Uterus (tissue), 3 donors: ENCODE measurements at regions not wholly inside any gene's neighbourhood (a gene's known extent, or its start where the extent isn't known, plus 50 kb on each side); places are given as distances from the start of the nearest gene placed in this dataset.

Source experiments
- DNase-seq, 2 donors: peaks; one replicate each; pipeline ENCODE4 v3.0.0-alpha.2; 2019 to 2020
- H3K27ac ChIP-seq, 2 donors: fragments of 200-600 bp; sonication (generic); 1 replicate in 1 of 2; 2 replicates in 1 of 2; pipeline ENCODE4 v1.5.1; 2016 to 2018
- H3K27me3 ChIP-seq, 2 donors: fragments of 200-600 bp; sonication (generic); one replicate each; pipeline ENCODE4 v1.5.1; 2018 to 2019; ENCODE audit warnings: control low read depth in 1 of 2
- H3K36me3 ChIP-seq, 2 donors: fragments of 200-600 bp; sonication (generic); one replicate each; pipeline ENCODE4 v1.5.1; 2019; ENCODE audit warnings: control low read depth in 1 of 2
- H3K4me1 ChIP-seq, 2 donors: fragments of 200-600 bp; sonication (generic); one replicate each; pipeline ENCODE4 v1.5.1; 2018 to 2019; ENCODE audit warnings: control low read depth in 1 of 2
- H3K4me3 ChIP-seq, 2 donors: fragments of 200-600 bp; sonication (generic); 1 replicate in 1 of 2; 2 replicates in 1 of 2; pipeline ENCODE4 v1.5.1; 2018 to 2019; ENCODE audit warnings: mild to moderate bottlenecking in 1 of 2
- H3K9me3 ChIP-seq, 2 donors: fragments of 200-600 bp; sonication (generic); one replicate each; pipeline ENCODE4 v1.5.1; 2019; ENCODE audit warnings: control low read depth in 1 of 2
- POLR2A ChIP-seq, 2 donors: fragments of 450-650 bp; IDR thresholded peaks; one replicate each; pipeline ENCODE4 v1.6.1; 2016; ENCODE audit warnings: antibody characterized with exemption in 2 of 2, mild to moderate bottlenecking in 1 of 2, moderate library complexity in 1 of 2
- intact Hi-C: fragments of 100-400 bp; cut with DNase I; formaldehyde crosslinking; loops from one replicate; pipeline ENCODE4 v1.15.1; 2023; ENCODE audit warnings: low total_unique reads
- TF ChIP-seq, protein P1 (sequence below), 4 experiments: fragments of 200-600 bp in 2 of 4; fragments of 450-650 bp in 2 of 4; sonication (generic) in 2 of 4; IDR thresholded peaks; one replicate each; pipeline ENCODE4 v1.5.1; 2016 to 2019; ENCODE audit warnings: antibody characterized with exemption in 4 of 4, mild to moderate bottlenecking in 2 of 4, moderate library complexity in 1 of 4
- donor health status: DM: yes; HTN: yes; CAD: no.

DNA sequence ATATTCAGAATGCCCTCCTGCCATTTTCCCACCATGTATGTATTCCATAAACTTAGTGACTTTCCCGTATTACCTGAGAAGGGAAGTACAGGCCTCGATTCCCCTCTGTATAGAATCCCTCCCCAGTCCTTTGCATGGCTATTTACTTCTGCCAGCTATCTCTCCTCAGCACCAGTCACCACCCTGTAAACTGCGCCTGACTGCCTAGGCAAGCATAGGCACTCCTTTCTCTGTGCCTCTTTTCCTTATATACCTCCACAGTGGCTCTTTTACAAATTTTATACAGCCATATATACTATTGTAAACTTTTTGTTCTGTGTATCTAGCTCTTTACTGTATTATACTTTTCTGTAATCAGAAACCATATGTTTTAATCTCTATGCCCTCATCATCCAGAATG lies 130.9 kb upstream of the TET2 start:
- no peaks in the 10 kb centered on the region for H3K36me3 ChIP-seq
- intact Hi-C loops = no loop called here
- H3K27me3 ChIP-seq = no peaks in the 10 kb centered on the region
- no peak for DNase-seq
- TF ChIP-seq, protein P1, sequence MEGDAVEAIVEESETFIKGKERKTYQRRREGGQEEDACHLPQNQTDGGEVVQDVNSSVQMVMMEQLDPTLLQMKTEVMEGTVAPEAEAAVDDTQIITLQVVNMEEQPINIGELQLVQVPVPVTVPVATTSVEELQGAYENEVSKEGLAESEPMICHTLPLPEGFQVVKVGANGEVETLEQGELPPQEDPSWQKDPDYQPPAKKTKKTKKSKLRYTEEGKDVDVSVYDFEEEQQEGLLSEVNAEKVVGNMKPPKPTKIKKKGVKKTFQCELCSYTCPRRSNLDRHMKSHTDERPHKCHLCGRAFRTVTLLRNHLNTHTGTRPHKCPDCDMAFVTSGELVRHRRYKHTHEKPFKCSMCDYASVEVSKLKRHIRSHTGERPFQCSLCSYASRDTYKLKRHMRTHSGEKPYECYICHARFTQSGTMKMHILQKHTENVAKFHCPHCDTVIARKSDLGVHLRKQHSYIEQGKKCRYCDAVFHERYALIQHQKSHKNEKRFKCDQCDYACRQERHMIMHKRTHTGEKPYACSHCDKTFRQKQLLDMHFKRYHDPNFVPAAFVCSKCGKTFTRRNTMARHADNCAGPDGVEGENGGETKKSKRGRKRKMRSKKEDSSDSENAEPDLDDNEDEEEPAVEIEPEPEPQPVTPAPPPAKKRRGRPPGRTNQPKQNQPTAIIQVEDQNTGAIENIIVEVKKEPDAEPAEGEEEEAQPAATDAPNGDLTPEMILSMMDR (IDR thresholded peaks at IDR 0.05) = no peak
- no peak for TF ChIP-seq POLR2A (IDR thresholded peaks at IDR 0.05)
- no peaks in the 10 kb centered on the region for H3K4me1 ChIP-seq
- no peak overlapping the region for H3K4me3 ChIP-seq
- H3K9me3 ChIP-seq = no peaks in the 10 kb centered on the region
- no peak overlapping the region for H3K27ac ChIP-seq

DNA sequence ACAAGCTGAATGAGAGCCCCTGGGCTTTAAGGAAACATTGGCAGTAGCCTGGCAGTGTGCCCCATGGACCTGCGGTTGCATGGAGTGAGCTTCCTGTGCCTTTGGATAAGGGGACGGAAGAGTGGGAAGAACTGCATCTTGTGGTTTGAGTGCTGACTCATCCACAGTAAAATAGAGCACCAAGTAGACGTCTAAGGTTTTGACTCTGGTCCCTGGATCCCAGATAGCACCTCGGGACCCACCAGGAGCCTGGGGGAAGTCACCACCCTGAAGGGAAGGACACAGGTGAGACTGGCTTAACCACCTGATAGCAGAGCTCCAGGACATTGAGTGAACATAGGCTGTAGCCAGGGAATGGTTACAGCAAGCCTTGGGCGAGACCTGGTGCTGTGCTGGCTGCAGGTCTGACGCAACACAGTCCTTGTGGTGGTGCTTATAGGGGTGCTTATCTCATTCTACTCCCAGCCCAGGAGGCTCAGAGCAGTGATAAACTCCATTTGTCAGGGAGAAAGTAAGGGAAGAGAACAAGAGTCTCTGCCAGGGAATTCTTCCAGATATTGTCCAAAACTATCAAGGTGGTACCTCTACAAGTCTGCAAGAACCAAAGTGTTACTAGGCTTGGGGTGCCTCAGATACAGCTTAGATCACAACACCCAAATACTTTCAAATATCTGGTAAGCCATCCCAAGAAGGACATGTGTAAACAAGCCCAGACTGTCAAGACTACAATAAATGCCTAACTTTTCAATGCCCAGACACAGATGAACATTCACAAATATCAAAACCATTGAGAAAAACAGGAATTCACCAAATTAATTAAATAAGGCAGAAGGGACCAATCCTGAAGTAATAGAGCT lies 123.6 kb upstream of the TET2 start:
- H3K36me3 ChIP-seq = no peaks in the 10 kb centered on the region
- DNase-seq = no peak
- H3K27me3 ChIP-seq = no peaks in the 10 kb centered on the region
- intact Hi-C loops = no loop called here
- H3K4me1 ChIP-seq = no peaks in the 10 kb centered on the region
- H3K9me3 ChIP-seq = no peaks in the 10 kb centered on the region
- H3K27ac ChIP-seq = no peak overlapping the region
- H3K4me3 ChIP-seq = no peak overlapping the region
- TF ChIP-seq, protein P1 (IDR thresholded peaks at IDR 0.05) = no peak
- no peak for TF ChIP-seq POLR2A (IDR thresholded peaks at IDR 0.05)

DNA sequence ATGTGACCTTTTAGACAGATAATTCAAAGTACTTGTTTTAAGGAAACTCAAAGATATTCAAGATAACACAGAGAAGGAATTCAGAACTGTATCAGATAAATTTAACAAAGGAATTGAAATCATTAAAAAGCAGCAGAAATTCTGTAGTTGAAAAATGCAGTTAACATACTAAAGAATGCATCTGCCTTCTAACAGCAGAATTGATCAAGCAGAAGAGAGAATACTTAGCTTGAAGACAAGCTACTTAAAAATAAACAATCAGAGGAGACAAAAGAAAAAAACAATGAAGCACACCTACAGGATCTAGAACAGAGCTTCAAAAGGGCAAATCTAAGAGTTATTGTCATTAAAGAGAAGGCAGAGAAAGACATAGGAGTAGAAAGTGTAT lies 123.0 kb upstream of the TET2 start:
- intact Hi-C loops = no loop called here
- DNase-seq = no peak
- Histone ChIP-seq H3K27ac (no peak overlapping the region), H3K4me3 (no peak overlapping the region), H3K4me1 (no peaks in the 10 kb centered on the region), H3K36me3 (no peaks in the 10 kb centered on the region), H3K9me3 (no peaks in the 10 kb centered on the region), H3K27me3 (no peaks in the 10 kb centered on the region)
- TF ChIP-seq POLR2A (IDR thresholded peaks at IDR 0.05) = no peak
- TF ChIP-seq, protein P1 (IDR thresholded peaks at IDR 0.05) = no peak

DNA sequence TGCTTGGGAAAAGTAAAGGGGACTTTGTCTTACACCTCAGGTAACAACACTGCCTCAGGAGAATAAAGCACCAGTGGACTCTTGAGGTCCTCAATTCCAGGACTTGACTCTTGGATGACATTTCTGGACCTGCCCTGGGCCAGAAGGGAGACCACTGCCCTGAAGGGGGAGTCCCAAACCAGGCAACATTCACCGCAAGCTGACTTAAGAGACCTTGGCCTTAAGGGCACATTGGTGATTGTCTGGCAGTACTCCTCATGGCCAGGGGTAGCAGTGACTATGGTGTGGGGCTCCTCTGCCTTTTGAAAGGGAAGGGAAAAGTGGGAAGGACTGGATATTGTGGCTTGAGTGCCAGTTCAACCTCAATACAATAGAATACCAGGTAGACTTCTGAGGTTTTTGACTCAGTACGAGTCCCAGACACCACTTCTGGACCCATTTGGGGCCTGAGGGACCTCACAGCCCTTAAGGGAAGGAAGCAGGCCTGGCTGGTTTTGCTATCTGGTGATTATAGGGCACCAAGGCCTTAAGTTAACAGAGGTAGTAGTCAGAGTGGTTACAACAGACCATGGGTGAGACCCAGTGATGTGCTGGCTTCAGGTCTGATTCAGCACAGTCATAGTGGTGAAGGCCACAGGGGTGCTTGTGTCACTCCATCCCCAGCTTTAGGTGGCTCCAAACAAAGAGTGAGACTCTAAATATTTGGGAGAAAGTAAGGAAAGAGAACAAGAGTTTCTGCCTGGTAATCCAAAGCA lies 121.2 kb upstream of the TET2 start:
- Histone ChIP-seq H3K4me3 (no peak overlapping the region), H3K27ac (no peak overlapping the region), H3K36me3 (no peaks in the 10 kb centered on the region), H3K27me3 (no peaks in the 10 kb centered on the region), H3K9me3 (no peaks in the 10 kb centered on the region), H3K4me1 (no peaks in the 10 kb centered on the region)
- intact Hi-C loops = no loop called here
- no peak for DNase-seq
- TF ChIP-seq, protein P1 (IDR thresholded peaks at IDR 0.05) = no peak
- TF ChIP-seq POLR2A (IDR thresholded peaks at IDR 0.05) = no peak

DNA sequence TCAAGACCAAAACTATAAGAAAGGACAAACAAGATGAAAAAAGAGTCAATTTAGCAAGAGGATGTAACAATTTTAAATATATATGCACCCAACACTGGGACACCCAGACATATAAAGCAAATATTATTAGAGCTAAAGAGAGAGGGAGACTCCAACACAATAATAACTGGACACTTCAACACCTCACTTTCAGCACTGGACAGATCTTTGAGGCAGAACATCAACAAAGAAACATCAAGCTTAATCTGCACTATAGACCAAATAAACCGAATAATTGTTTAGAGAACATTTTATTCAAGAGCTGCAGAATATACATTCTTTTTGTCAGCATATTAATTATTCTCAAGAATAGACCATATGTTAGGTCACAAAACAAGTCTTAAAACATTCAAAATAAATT lies 109.7 kb upstream of the TET2 start:
- Histone ChIP-seq H3K4me3 (no peak overlapping the region), H3K27ac (no peak overlapping the region), H3K27me3 (no peaks in the 10 kb centered on the region), H3K4me1 (no peaks in the 10 kb centered on the region), H3K9me3 (no peaks in the 10 kb centered on the region), H3K36me3 (no peaks in the 10 kb centered on the region)
- intact Hi-C loops = no loop called here
- DNase-seq = no peak
- TF ChIP-seq, protein P1 (IDR thresholded peaks at IDR 0.05) = no peak
- TF ChIP-seq POLR2A (IDR thresholded peaks at IDR 0.05) = no peak
